Liver (tissue), 8 donors: ENCODE measurements at regions not wholly inside any gene's neighbourhood (a gene's known extent, or its start where the extent isn't known, plus 50 kb on each side); places are given as distances from the start of the nearest gene placed in this dataset.
A peak's percentile ranks its signal among the peaks of the same experiment; 100 is the strongest.

Source experiments
- DNase-seq: peaks from one replicate; pipeline ENCODE4 v3.0.0-alpha.2; 2017; ENCODE audit warnings: low spot score
- H3K27ac ChIP-seq, 2 donors: one replicate each; pipeline ENCODE4 v1.7.0; 2013; ENCODE audit warnings: inconsistent platforms in 2 of 2, low read length in 2 of 2, control low read depth in 1 of 2, low read depth in 1 of 2, mild to moderate bottlenecking in 1 of 2
- H3K27me3 ChIP-seq, 4 donors: one replicate each; pipeline versions ENCODE4 v1.6.1 to v1.7.0; 2013; ENCODE audit warnings: low read length in 3 of 4, inconsistent platforms in 1 of 4, mild to moderate bottlenecking in 1 of 4, moderate library complexity in 1 of 4; ENCODE audit not compliant: control insufficient read depth in 4 of 4, insufficient read depth in 4 of 4
- H3K36me3 ChIP-seq, 4 donors: one replicate each; pipeline versions ENCODE4 v1.6.1 to v1.7.0; 2013; ENCODE audit warnings: low read length in 3 of 4, mild to moderate bottlenecking in 3 of 4, low read depth in 1 of 4, moderate library complexity in 1 of 4; ENCODE audit not compliant: control insufficient read depth in 4 of 4, insufficient read depth in 3 of 4
- H3K4me1 ChIP-seq, 4 donors: one replicate each; pipeline versions ENCODE4 v1.6.1 to v1.7.0; 2013; ENCODE audit warnings: low read length in 3 of 4, mild to moderate bottlenecking in 3 of 4, moderate library complexity in 1 of 4; ENCODE audit not compliant: control insufficient read depth in 4 of 4, insufficient read depth in 4 of 4
- H3K4me3 ChIP-seq, 3 donors: one replicate each; pipeline versions ENCODE4 v1.6.1 to v1.7.0; 2013; ENCODE audit warnings: low read length in 3 of 3, control low read depth in 1 of 3, low read depth in 1 of 3, mild to moderate bottlenecking in 1 of 3
- H3K9ac ChIP-seq, 2 donors: one replicate each; pipeline ENCODE4 v1.7.0; 2013; ENCODE audit warnings: low read length in 2 of 2, mild to moderate bottlenecking in 2 of 2, moderate library complexity in 2 of 2, control low read depth in 1 of 2, low read depth in 1 of 2
- H3K9me3 ChIP-seq, 4 donors: one replicate each; pipeline versions ENCODE4 v1.6.1 to v1.7.0; 2013; ENCODE audit warnings: low read length in 3 of 4; ENCODE audit not compliant: control insufficient read depth in 4 of 4
- ATF3 ChIP-seq: IDR thresholded peaks from 2 replicates; pipeline ENCODE4 v1.6.1; 2016; ENCODE audit warnings: antibody characterized with exemption
- CTCF ChIP-seq: fragments of 150-350 bp; IDR thresholded peaks from 2 replicates; pipeline ENCODE4 v1.5.1; 2017; ENCODE audit warnings: improper control_type of control experiment, low read depth, low read length; ENCODE audit not compliant: missing input control
- EGR1 ChIP-seq, 2 donors: IDR thresholded peaks; 2 replicates each; pipeline ENCODE4 v1.6.1; 2016 to 2018; ENCODE audit warnings: antibody characterized with exemption in 2 of 2, low read depth in 2 of 2
- FOXA1 ChIP-seq: IDR thresholded peaks from 2 replicates; pipeline ENCODE4 v1.6.1; 2016; ENCODE audit warnings: antibody characterized with exemption
- FOXA2 ChIP-seq: IDR thresholded peaks from 2 replicates; pipeline ENCODE4 v1.6.1; 2016; ENCODE audit warnings: antibody characterized with exemption
- GABPA ChIP-seq, 2 donors: IDR thresholded peaks in 1 of 2; conservative IDR thresholded peaks in 1 of 2; 2 replicates each; pipeline ENCODE4 v1.6.1; 2016; ENCODE audit warnings: antibody characterized with exemption in 2 of 2, mild to moderate bottlenecking in 1 of 2, moderate library complexity in 1 of 2
- HNF4A ChIP-seq, 2 donors: conservative IDR thresholded peaks; 2 replicates each; pipeline ENCODE4 v1.6.1; 2016; ENCODE audit warnings: antibody characterized with exemption in 2 of 2, mild to moderate bottlenecking in 2 of 2
- HNF4G ChIP-seq: IDR thresholded peaks from 2 replicates; pipeline ENCODE4 v1.6.1; 2016; ENCODE audit warnings: antibody characterized with exemption
- JUND ChIP-seq, 2 donors: IDR thresholded peaks; 2 replicates each; pipeline ENCODE4 v1.6.1; 2016; ENCODE audit warnings: antibody characterized with exemption in 2 of 2
- MAX ChIP-seq: IDR thresholded peaks from 2 replicates; pipeline ENCODE4 v1.6.1; 2016; ENCODE audit warnings: antibody characterized with exemption
- NR2F2 ChIP-seq: IDR thresholded peaks from 2 replicates; pipeline ENCODE4 v1.6.1; 2016; ENCODE audit warnings: antibody characterized with exemption
- RAD21 ChIP-seq, 2 donors: IDR thresholded peaks; 2 replicates each; pipeline ENCODE4 v1.6.1; 2016; ENCODE audit warnings: antibody characterized with exemption in 2 of 2, mild to moderate bottlenecking in 2 of 2
- REST ChIP-seq: IDR thresholded peaks from 2 replicates; pipeline ENCODE4 v1.6.1; 2016; ENCODE audit warnings: antibody characterized with exemption, mild to moderate bottlenecking
- RXRA ChIP-seq, 2 donors: IDR thresholded peaks; 2 replicates each; pipeline ENCODE4 v1.6.1; 2017 to 2018; ENCODE audit warnings: antibody characterized with exemption in 2 of 2, mild to moderate bottlenecking in 1 of 2
- SP1 ChIP-seq: IDR thresholded peaks from 2 replicates; pipeline ENCODE4 v1.6.1; 2018; ENCODE audit warnings: antibody characterized with exemption, mild to moderate bottlenecking
- TAF1 ChIP-seq: conservative IDR thresholded peaks from 2 replicates; pipeline ENCODE4 v1.6.1; 2016; ENCODE audit warnings: antibody characterized with exemption, mild to moderate bottlenecking
- YY1 ChIP-seq: IDR thresholded peaks from 2 replicates; pipeline ENCODE4 v1.6.1; 2016; ENCODE audit warnings: antibody characterized with exemption, mild to moderate bottlenecking
- ZBTB33 ChIP-seq: IDR thresholded peaks from 2 replicates; pipeline ENCODE4 v1.6.1; 2016; ENCODE audit warnings: antibody characterized with exemption
- WGBS: extraction: QIAGEN DNeasy Blood & Tissue Kit; methylation state at CpG from one replicate; pipeline ENCODE4 v1.1.7; 2013; 5-methylcytosine and 5-hydroxymethylcytosine counted together
- donor health status: healthy.
- donor health status: healthy.
- donor health status: healthy.
- donor health status: healthy.
- donor health status: healthy.

- no peak for TF ChIP-seq EGR1 (IDR thresholded peaks at IDR 0.05; ENCODE audit: low read depth in 2 of 2)
- no peak for TF ChIP-seq RXRA (IDR thresholded peaks at IDR 0.05)
- TF ChIP-seq HNF4A (conservative IDR thresholded peaks at IDR 0.05): no peak
- TF ChIP-seq ZBTB33: no peak
Observed at GRCh38 chr2:4780679-4781078, 911.5 kb upstream of the SOX11 start (continued).

GRCh38 chr2:4782647-4783046, 909.5 kb upstream of the SOX11 start:
- whole genome bisulfite sequencing: 90% methylated on average over 1 of the region's 1 CpG
- Histone ChIP-seq H3K36me3 (no peaks in the 10 kb centered on the region), H3K4me3 (peak overlapping the region in 1 of 3 donors; percentile 13), H3K4me1 (no peaks in the 10 kb centered on the region), H3K9me3 (peaks cover 0 to 9% (median 7%) of the 10 kb centered on the region in 4 donors), H3K27me3 (no peaks in the 10 kb centered on the region), H3K27ac (no peak overlapping the region), H3K9ac (no peak overlapping the region)
- TF ChIP-seq TAF1: no peak
- no peak for TF ChIP-seq NR2F2
- no peak for TF ChIP-seq RAD21 (IDR thresholded peaks at IDR 0.05)
- TF ChIP-seq FOXA2: no peak
- TF ChIP-seq YY1: no peak
- no peak for TF ChIP-seq HNF4G
- TF ChIP-seq FOXA1: no peak
- DNase-seq: no peak

GRCh38 chr2:4791488-4791887, 900.7 kb upstream of the SOX11 start:
- no peak overlapping the region for H3K27ac ChIP-seq
- no peak for DNase-seq
- H3K36me3 ChIP-seq: no peaks in the 10 kb centered on the region
- no peak overlapping the region for H3K9ac ChIP-seq
- no peaks in the 10 kb centered on the region for H3K4me1 ChIP-seq
- TF ChIP-seq GABPA (IDR thresholded peaks at IDR 0.05 in 1 of 2, conservative IDR thresholded peaks at IDR 0.05 in 1 of 2) (no peak), ZBTB33 (no peak), TAF1 (no peak), JUND (IDR thresholded peaks at IDR 0.05) (no peak), SP1 (no peak), REST (no peak), HNF4G (no peak), FOXA1 (no peak), EGR1 (IDR thresholded peaks at IDR 0.05; ENCODE audit: low read depth in 2 of 2) (no peak), RAD21 (IDR thresholded peaks at IDR 0.05) (no peak), RXRA (IDR thresholded peaks at IDR 0.05) (no peak), CTCF (no peak), FOXA2 (no peak), NR2F2 (no peak), MAX (no peak), YY1 (no peak), ATF3 (no peak), HNF4A (conservative IDR thresholded peaks at IDR 0.05) (no peak)
- no peaks in the 10 kb centered on the region for H3K27me3 ChIP-seq
- H3K9me3 ChIP-seq: no peaks in the 10 kb centered on the region
- no peak overlapping the region for H3K4me3 ChIP-seq
- 78% methylated on average over 3 of the region's 3 CpGs for WGBS
